CD4-positive, alpha-beta T cell treated with Interleukin-12 subunit alpha and Interleukin-12 subunit beta, for 1 hour (primary cell): ENCODE measurements at regions not wholly inside any gene's neighbourhood (a gene's known extent, or its start where the extent isn't known, plus 50 kb on each side); places are given as distances from the start of the nearest gene placed in this dataset.

Source experiments
- DNase-seq: peaks from one replicate; pipeline ENCODE4 v3.0.0-alpha.2; 2020

DNA sequence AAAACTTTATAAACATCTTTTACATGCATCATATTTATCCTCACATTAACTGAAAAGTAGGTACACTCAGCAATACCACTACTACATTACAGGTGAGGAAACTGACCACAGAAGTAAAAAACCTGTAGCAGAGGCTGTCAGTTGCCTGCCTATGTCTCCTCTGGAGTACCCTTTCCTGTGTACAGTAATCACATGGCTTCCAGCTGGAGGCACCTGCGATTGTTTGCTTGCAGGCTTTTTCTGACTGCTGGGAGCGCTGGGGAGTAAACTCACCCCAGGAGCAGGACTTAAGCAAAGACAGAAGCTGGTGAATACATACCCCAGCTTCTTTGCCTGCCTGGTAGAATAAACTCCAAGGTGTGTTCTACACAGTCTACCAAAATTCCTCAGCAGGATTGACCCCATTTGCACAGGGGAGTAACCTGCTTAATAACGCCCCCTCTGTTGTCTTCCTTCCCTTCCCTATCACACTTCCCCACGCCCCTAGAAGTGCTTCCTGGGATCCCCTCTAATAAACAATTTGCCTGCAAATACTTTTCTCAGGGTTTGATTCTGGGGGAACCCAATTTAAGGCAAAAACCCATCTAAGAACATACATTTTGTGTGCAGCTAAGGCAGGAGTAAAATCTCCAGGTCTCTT is 138.9 kb downstream of the PTH2R start:
- DNase-seq, result no peak

DNA sequence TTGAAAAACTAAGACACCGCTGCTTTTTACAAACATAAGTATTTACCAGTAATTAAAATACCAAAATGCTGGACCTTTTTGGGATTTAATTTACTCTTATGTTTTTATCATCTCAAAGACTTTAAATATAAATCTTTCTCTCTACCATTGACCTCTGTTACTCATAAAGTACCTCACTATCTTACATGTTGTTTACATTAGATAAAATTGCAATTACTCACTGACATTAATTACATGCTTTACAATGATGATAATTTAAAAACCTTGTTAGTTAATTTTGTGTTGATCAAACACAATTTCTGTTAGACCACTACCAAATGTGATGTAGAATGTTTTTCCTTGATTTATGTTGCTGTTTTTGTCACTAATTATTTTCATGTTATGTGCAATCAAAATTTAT is 139.5 kb downstream of the PTH2R start:
- DNase-seq, result no peak

- no peak for DNase-seq
Measured at GRCh38 chr2:208546860-208547650, 140.5 kb downstream of the PTH2R start.

GRCh38 chr2:208548700-208549099 is 142.1 kb downstream of the PTH2R start:
- no peak for DNase-seq

DNA sequence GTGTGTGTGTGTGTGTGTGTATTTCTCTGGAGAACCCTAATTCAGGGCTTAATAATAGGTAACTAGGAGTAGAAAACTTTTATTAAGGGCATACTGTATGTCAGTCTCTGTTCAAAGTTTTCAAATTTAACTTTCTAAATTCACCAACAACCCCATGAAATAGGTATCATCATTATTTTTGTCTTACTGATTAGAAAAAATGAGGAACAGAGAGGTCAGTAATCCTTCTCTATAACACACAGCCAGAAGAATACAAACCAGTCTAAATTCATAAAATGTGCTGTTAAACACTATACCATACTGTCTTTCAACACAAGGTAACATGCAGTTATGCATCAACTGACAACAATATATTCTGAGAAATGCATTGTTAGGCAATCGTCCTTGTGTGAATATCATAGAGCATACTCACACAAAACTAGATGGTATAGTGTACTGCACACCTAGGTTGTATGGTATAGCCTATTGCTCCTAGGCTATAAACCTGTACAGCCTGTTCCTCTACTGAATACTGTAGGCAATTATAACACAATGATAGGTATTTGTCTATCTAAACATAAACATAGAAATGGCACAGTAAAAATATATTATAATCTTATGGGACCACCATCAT is 143.1 kb downstream of the PTH2R start:
- DNase-seq, result no peak

GRCh38 chr2:208552943-208553342 is 146.4 kb downstream of the PTH2R start:
- DNase-seq, result no peak

DNA sequence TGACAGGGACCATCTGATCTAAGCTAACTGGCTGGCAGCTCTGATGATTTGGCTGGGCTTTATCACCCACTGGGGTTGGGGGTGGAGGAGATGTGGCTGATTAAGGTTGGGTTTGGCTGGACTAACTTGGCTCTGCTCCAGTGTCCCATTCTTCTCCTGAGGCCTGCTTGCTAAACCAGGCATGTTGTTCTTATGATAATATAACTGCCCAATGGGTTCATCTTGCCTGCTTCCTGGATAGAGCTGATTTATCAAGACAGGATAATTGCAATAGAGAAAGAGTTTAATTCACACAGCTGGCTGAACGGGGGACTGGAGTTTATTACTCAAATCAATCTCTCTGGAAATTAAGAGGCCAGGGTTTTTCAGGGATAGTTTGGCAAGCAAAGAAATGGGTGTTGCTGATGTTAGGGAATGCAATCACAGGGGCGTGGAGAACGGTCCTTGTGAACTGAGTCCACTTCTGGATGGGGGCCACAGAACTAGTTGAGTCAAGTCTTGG is 150.4 kb downstream of the PTH2R start:
- DNase-seq, result no peak

DNA sequence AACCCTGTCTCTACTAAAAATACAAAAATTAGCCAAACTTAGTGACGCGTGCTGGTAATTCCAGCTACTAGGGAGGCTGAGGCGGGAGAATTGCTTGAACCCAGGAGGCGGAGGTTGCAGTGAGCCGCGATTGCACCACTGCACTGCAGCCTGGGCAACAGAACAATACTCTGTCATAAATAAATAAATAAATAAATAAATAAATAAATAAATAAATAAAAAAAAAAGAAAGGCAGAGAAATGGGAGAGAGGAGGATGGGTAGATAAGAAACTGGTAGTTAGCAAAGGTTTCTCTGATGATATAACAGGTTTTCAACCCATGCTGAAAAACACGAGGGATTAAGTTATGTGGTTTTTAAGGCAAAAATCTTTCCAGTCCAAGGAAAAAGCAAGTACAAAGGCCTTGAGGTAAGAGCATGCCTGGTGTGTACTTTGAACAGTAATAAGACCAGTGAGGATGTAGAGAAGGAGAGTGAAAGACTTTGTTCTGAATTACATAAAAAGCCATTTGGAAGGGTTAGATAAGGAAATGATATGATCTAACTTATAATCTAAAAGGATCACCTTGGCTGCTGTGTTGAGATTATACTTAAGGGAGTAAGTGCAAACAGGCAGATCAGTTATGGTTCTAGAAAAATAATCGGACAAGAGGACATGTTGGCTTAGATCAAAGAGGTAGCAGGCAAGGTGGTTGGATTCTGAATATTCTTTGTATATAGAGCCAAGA is 159.3 kb downstream of the PTH2R start:
- DNase-seq, result no peak

DNA sequence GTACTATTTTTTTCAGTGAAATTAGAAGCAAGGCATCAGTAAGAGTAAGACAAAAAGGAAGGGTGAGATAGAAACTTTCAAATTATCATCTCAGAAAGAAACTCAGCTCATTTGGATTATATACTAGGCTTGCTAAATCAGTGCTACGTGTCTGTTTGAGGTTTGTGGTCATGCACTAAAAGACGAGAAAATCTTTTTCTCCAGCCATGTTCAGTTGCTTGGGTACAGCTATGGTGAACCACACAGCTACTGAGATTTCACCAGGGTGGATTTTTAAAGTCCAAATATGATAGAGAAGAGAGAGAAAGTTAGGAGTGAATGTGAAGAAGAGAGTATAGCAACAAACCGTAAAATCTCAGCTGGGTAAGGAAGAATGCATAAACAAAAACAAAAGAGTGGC is 161.6 kb downstream of the PTH2R start:
- DNase-seq, result no peak

DNA sequence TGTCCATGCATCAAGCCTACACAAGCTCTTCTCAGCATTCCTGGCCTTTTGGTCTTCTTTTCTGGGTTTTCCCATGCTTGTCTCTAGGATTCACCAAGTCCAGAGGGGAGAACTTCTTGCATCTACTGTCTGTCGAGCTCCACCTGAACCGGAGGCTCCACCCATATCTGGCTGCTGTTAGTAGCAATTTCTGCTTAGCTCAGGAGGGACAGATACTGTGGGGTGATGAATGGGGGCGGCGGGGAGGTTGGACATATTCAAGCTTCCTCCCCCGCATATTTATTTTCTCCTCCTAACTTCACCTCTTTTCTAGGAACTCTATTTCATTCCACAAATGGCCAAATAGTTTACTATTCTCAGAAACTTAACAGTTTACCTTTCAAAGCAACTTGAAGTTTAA is 163.5 kb downstream of the PTH2R start:
- DNase-seq, result no peak

DNA sequence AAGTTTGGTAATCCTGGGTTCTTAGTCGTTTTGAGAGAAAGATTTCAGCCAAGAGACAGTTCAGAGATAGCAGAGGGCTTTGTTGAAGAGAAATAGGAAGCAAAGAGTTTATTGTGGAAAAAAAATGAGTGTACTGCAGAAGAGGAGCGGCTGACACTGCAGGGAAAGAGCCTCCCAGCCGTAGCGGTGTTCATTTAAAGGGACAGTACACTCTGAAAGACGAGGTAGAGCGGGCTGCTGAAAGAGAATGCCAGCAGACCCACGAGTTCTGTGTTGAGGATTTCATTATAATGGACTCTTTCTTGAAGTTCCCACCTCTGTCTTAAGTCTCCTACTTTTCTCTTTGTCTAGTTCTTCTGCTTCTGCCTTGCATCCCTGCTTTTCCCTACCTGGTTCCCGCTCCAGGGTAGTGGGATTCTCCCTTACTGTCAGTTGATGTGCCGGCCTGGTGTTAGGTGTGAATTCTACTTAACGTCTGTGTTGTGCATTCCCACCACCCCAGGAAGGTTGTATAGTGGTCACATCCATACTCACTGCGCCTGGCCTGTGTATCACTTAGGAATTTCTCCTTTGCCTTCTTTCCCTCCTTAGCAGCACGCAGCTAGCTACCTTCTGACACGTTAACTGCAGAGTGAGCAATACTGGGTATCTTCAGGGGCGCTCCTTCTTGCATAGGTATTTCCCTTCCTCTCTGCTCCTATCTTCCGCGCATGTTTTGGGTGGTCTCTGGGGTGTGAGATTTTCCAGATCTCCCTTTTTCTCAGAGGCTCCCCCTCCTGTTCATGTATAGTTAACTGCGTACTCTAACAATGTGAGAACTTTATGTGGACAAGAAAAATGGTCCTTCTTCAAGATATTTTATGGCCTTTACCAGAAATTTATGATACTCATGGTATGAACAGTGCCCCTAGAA is 164.5 kb downstream of the PTH2R start:
- DNase-seq, result no peak

DNA sequence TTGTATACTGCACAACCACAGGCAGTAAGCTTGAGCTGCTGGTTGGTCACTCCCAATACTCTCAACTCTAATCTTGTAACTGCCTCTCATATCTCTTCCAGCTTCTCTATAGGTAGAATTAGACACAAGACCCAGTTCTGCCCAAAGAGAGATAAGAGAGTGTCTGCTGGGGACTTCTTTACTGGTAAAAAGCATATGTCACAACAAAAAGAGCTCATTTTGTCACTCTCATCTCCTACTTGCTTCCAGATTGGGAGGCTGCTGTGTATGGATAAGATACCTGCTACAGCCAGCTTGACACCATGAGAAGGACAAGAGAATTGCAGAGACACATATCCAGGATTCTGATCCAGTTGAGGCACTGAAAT is 165.2 kb downstream of the PTH2R start:
- DNase-seq, result no peak

GRCh38 chr2:208573569-208573968 is 167.0 kb downstream of the PTH2R start:
- DNase-seq, result no peak

- DNase-seq, result no peak
Measured at GRCh38 chr2:208579678-208580077, 173.1 kb downstream of the PTH2R start.

GRCh38 chr2:208584378-208584985 is 177.9 kb downstream of the PTH2R start:
- DNase-seq, result no peak

GRCh38 chr2:208586516-208586915 is 179.9 kb downstream of the PTH2R start:
- DNase-seq, result no peak

- no peak for DNase-seq
Measured at GRCh38 chr2:208594642-208595385, 188.2 kb downstream of the PTH2R start.

DNA sequence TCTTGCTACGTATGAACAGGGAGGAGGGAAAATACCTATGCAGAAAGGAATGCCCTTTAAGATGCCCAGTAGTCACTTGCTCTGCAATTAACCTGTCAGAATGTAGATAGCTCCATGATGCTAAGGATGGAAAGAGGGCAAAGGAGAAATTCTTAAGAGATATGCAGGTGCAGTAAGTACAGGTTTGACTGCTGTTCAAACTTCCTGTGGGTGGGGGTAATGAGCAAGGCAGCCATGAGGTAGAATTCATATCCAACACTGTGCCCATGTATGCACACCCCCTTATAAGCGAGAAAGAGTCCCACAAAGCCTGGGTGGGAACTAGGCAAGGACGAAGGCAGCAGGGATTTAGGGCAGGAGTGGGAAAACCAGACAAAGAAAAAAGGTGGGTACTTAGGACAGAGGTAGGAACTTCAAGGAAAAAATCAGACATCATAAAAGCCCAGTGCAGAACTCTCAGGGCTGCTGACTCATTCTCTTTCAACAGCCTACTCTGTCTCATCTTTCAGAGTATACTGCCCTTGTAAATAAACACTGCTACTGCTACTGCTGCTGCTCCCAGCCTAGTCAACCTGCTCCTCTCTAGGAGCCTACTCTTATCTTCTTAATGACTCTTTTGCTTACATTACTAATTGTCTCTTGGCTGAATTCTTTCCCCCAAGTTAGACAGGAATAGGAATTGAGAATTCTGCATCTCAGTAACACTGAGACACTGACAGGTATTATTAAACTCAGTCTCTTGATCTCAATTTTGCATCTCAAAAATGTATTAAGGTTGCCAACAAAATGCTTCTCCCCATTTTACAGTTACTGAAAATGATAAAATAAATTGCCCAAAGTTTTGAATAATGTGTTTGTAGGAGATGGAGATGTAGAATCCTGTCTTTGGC is 189.0 kb downstream of the PTH2R start:
- no peak for DNase-seq

- no peak for DNase-seq
Measured at GRCh38 chr2:208607694-208608093, 201.1 kb downstream of the PTH2R start.
